Fibroblast of lung (primary cell): ENCODE measurements at regions not wholly inside any gene's neighbourhood (a gene's known extent, or its start where the extent isn't known, plus 50 kb on each side); places are given as distances from the start of the nearest gene placed in this dataset.

Experiments
- DNase-seq, 2 donors: peaks; one replicate each; pipeline versions ENCODE4 v3.0.0 to v3.0.0-alpha.2; 2010; ENCODE audit warnings: low read depth in 2 of 2
- H2AFZ ChIP-seq: 2 replicates; pipeline ENCODE4 v1.5.1; 2012; ENCODE audit warnings: low read length, control low read depth, inconsistent platforms
- H3K27ac ChIP-seq: 2 replicates; pipeline ENCODE4 v1.5.1; 2011; ENCODE audit warnings: low read length, control low read depth; ENCODE audit not compliant: insufficient read depth
- H3K27me3 ChIP-seq: 2 replicates; pipeline ENCODE4 v1.5.1; 2011; ENCODE audit warnings: mild to moderate bottlenecking, low read length; ENCODE audit not compliant: control insufficient read depth, insufficient read depth
- H3K36me3 ChIP-seq: 2 replicates; pipeline ENCODE4 v1.5.1; 2011; ENCODE audit warnings: low read length; ENCODE audit not compliant: control insufficient read depth, insufficient read depth
- H3K4me1 ChIP-seq: 2 replicates; pipeline ENCODE4 v1.5.1; 2011; ENCODE audit warnings: low read length; ENCODE audit not compliant: control insufficient read depth, insufficient read depth; ENCODE audit errors: extremely low read depth
- H3K4me2 ChIP-seq: 2 replicates; pipeline ENCODE4 v1.5.1; 2011; ENCODE audit warnings: low read length, control low read depth; ENCODE audit not compliant: insufficient read depth; ENCODE audit errors: extremely low read depth
- H3K4me3 ChIP-seq, 4 experiments: fragments of 200-600 bp in 1 of 4; sonication (generic) in 1 of 4; replicated peaks in 1 of 4; 2 replicates each; pipeline ENCODE4 v1.5.1; 2011 to 2016; ENCODE audit warnings: low read length in 4 of 4, low read depth in 3 of 4, mild to moderate bottlenecking in 3 of 4, control low read depth in 2 of 4, inconsistent platforms in 1 of 4, mixed read lengths in 1 of 4; ENCODE audit not compliant: insufficient read depth in 1 of 4; ENCODE audit errors: control extremely low read depth in 1 of 4
- H3K79me2 ChIP-seq: 2 replicates; pipeline ENCODE4 v1.5.1; 2012; ENCODE audit warnings: mild to moderate bottlenecking, low read length, inconsistent platforms; ENCODE audit not compliant: control insufficient read depth, insufficient read depth
- H3K9ac ChIP-seq: 2 replicates; pipeline ENCODE4 v1.5.1; 2011; ENCODE audit warnings: mild to moderate bottlenecking, low read length, control low read depth; ENCODE audit not compliant: insufficient read depth
- H3K9me3 ChIP-seq: 2 replicates; pipeline ENCODE4 v1.5.1; 2012; ENCODE audit warnings: low read depth, low read length; ENCODE audit not compliant: control insufficient read depth, insufficient read depth
- H4K20me1 ChIP-seq: 2 replicates; pipeline ENCODE4 v1.5.1; 2011; ENCODE audit warnings: low read length; ENCODE audit not compliant: control insufficient read depth, insufficient read depth; ENCODE audit errors: extremely low read depth
- EZH2 ChIP-seq: IDR thresholded peaks from 2 replicates; pipeline ENCODE4 v1.5.1; 2012; ENCODE audit warnings: low read length, control low read depth, mild to moderate bottlenecking; ENCODE audit errors: missing control alignments
- TF ChIP-seq, protein P1 (sequence below), 2 donors: IDR thresholded peaks in 1 of 2; conservative IDR thresholded peaks in 1 of 2; 1 replicate in 1 of 2; 2 replicates in 1 of 2; pipeline ENCODE4 v1.5.1; 2011 to 2012; ENCODE audit warnings: low read length in 2 of 2, control low read depth in 1 of 2, inconsistent platforms in 1 of 2, low read depth in 1 of 2, mild to moderate bottlenecking in 1 of 2

DNA sequence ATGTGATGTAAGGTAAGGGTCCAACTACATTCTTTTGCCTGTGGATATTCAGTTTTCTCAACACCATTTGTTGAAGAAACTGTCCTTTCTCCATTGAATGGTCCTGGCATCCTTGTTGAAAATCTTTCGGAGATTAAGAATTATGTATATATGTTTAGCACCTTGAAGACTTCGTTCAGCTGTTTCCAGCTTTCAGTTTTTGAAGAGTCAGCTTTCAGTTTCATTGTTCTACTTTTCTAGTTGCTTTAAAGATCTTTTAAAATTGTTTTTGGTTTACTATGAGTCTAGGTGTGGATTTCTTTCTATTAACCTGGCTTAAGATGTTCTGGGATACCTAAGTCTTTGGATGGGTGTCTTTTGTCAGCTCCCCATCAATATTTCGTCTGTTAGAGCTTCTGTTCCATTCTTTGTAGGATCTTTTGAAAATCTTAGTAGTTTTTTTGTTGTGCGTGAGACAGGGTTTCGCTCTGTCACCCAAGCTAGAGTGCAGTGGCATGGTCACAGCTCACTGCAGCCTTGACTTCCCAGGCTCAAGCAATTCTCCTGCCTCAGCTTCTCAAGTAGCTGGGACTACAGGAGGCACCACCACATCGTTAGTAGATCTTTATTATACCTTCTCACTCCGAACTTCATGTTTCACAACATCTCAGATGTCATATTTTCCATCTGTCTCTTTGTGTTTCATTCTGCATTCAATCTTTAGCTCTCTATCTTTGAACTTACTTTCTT lies 353.5 kb upstream of the B3GALT2 start:
- Histone ChIP-seq H3K9me3 (no peaks in the 10 kb centered on the region), H3K9ac (no peak overlapping the region), H4K20me1 (no peaks in the 10 kb centered on the region), H3K27me3 (no peaks in the 10 kb centered on the region), H3K79me2 (no peaks in the 10 kb centered on the region), H3K4me3 (no peak overlapping the region), H3K27ac (no peak overlapping the region), H3K4me2 (no peak overlapping the region), H2AFZ (no peak overlapping the region), H3K4me1 (no peaks in the 10 kb centered on the region), H3K36me3 (no peaks in the 10 kb centered on the region)
- TF ChIP-seq EZH2 = no peak
- TF ChIP-seq, protein P1, sequence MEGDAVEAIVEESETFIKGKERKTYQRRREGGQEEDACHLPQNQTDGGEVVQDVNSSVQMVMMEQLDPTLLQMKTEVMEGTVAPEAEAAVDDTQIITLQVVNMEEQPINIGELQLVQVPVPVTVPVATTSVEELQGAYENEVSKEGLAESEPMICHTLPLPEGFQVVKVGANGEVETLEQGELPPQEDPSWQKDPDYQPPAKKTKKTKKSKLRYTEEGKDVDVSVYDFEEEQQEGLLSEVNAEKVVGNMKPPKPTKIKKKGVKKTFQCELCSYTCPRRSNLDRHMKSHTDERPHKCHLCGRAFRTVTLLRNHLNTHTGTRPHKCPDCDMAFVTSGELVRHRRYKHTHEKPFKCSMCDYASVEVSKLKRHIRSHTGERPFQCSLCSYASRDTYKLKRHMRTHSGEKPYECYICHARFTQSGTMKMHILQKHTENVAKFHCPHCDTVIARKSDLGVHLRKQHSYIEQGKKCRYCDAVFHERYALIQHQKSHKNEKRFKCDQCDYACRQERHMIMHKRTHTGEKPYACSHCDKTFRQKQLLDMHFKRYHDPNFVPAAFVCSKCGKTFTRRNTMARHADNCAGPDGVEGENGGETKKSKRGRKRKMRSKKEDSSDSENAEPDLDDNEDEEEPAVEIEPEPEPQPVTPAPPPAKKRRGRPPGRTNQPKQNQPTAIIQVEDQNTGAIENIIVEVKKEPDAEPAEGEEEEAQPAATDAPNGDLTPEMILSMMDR (conservative IDR thresholded peaks at IDR 0.05 in 1 of 2, IDR thresholded peaks at IDR 0.05 in 1 of 2; ENCODE audit: low read depth in 1 of 2, low read length in 2 of 2) = no peak
- DNase-seq = no peak

DNA sequence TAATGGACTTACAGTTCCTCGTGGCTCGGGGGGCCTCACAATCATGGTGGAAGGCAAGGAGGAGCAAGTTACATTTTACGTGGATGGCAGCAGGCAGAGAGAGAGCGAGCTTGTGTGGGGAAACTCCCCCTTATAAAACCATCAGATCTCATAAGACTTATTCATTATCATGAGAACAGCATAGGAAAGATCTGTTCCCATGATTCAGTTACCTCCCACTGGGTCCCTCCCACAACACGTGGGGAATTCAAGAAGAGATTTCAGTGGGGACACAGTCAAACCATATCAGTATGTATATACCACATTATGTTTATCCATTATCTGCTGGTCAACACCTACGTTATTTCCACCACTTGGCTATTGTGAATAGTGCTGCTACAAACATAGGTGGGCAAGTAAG lies 352.3 kb upstream of the B3GALT2 start:
- no peak overlapping the region for H3K9ac ChIP-seq
- no peak overlapping the region for H3K4me2 ChIP-seq
- no peak overlapping the region for H2AFZ ChIP-seq
- H3K79me2 ChIP-seq = no peaks in the 10 kb centered on the region
- H3K9me3 ChIP-seq = no peaks in the 10 kb centered on the region
- no peaks in the 10 kb centered on the region for H4K20me1 ChIP-seq
- H3K4me3 ChIP-seq = no peak overlapping the region
- no peak for TF ChIP-seq EZH2
- TF ChIP-seq, protein P1 (conservative IDR thresholded peaks at IDR 0.05 in 1 of 2, IDR thresholded peaks at IDR 0.05 in 1 of 2; ENCODE audit: low read depth in 1 of 2, low read length in 2 of 2) = no peak
- no peaks in the 10 kb centered on the region for H3K4me1 ChIP-seq
- DNase-seq = no peak
- no peaks in the 10 kb centered on the region for H3K27me3 ChIP-seq
- H3K27ac ChIP-seq = no peak overlapping the region
- H3K36me3 ChIP-seq = no peaks in the 10 kb centered on the region

- Histone ChIP-seq H3K9me3 (no peaks in the 10 kb centered on the region), H3K27ac (no peak overlapping the region), H3K4me2 (no peak overlapping the region), H3K9ac (no peak overlapping the region), H3K36me3 (no peaks in the 10 kb centered on the region), H3K4me3 (no peak overlapping the region), H3K79me2 (no peaks in the 10 kb centered on the region), H3K27me3 (no peaks in the 10 kb centered on the region), H3K4me1 (no peaks in the 10 kb centered on the region), H4K20me1 (no peaks in the 10 kb centered on the region), H2AFZ (no peak overlapping the region)
- TF ChIP-seq, protein P1 (conservative IDR thresholded peaks at IDR 0.05 in 1 of 2, IDR thresholded peaks at IDR 0.05 in 1 of 2; ENCODE audit: low read depth in 1 of 2, low read length in 2 of 2) = no peak
- TF ChIP-seq EZH2 = no peak
- no peak for DNase-seq
Measured at GRCh38 chr1:193538003-193538354, 351.6 kb upstream of the B3GALT2 start.
